Smooth muscle cell (in vitro differentiated cells): ENCODE measurements at regions not wholly inside any gene's neighbourhood (a gene's known extent, or its start where the extent isn't known, plus 50 kb on each side); places are given as distances from the start of the nearest gene placed in this dataset.

Source experiments
- DNase-seq: peaks from one replicate; lab custom pipeline; 2025; ENCODE audit not compliant: unreplicated experiment; lab: John Stamatoyannopoulos, UW
- H2AFZ ChIP-seq: fragments of 200-600 bp; sonication (generic); 2 replicates; pipeline ENCODE4 v1.6.0; 2016; ENCODE audit warnings: antibody characterized with exemption, low read depth, mild to moderate bottlenecking
- H3F3A ChIP-seq: fragments of 200-600 bp; sonication (generic); 2 replicates; pipeline ENCODE4 v1.6.0; 2017; ENCODE audit warnings: antibody characterized with exemption, low read depth
- H3K27ac ChIP-seq: fragments of 200-600 bp; sonication (generic); 2 replicates; pipeline ENCODE4 v1.5.1; 2016; ENCODE audit warnings: low read depth, mild to moderate bottlenecking
- H3K27me3 ChIP-seq: fragments of 200-600 bp; sonication (generic); 2 replicates; pipeline ENCODE4 v1.6.1; 2016; ENCODE audit warnings: low read depth, mild to moderate bottlenecking
- H3K36me3 ChIP-seq: fragments of 200-600 bp; sonication (generic); 2 replicates; pipeline ENCODE4 v1.5.1; 2016; ENCODE audit warnings: low read depth
- H3K4me1 ChIP-seq: fragments of 200-600 bp; sonication (generic); 2 replicates; pipeline ENCODE4 v1.5.1; 2016; ENCODE audit warnings: low read depth
- H3K4me2 ChIP-seq: fragments of 200-600 bp; sonication (generic); 2 replicates; pipeline ENCODE4 v1.6.0; 2016; ENCODE audit warnings: mild to moderate bottlenecking
- H3K4me3 ChIP-seq: fragments of 200-600 bp; sonication (generic); 2 replicates; pipeline ENCODE4 v1.5.1; 2016; ENCODE audit warnings: mild to moderate bottlenecking
- H3K79me2 ChIP-seq: fragments of 200-600 bp; sonication (generic); 2 replicates; pipeline ENCODE4 v1.6.0; 2016; ENCODE audit warnings: low read depth, mild to moderate bottlenecking
- H3K9ac ChIP-seq: fragments of 200-600 bp; sonication (generic); 2 replicates; pipeline ENCODE4 v1.6.0; 2016; ENCODE audit warnings: low read depth
- H3K9me3 ChIP-seq: fragments of 200-600 bp; sonication (generic); replicated peaks from 2 replicates; pipeline ENCODE4 v1.5.1; 2016; ENCODE audit warnings: low read depth
- H4K20me1 ChIP-seq: fragments of 200-600 bp; sonication (generic); 2 replicates; pipeline ENCODE4 v1.6.0; 2016; ENCODE audit warnings: low read depth
- CTCF ChIP-seq: fragments of 200-600 bp; sonication (generic); IDR thresholded peaks from 2 replicates; pipeline ENCODE4 v1.5.1; 2017; ENCODE audit warnings: borderline replicate concordance, mild to moderate bottlenecking, antibody characterized with exemption; ENCODE audit not compliant: insufficient read depth, poor library complexity, severe bottlenecking
- WGBS: methylation state at CpG from one replicate; pipeline ENCODE4 v1.1.7; 2016; ENCODE audit warnings: low lambda C conversion rate; 5-methylcytosine and 5-hydroxymethylcytosine counted together

- DNase-seq: no peak
- Histone ChIP-seq H3K9ac (no peak overlapping the region), H4K20me1 (no peaks in the 10 kb centered on the region)
Measured at GRCh38 chr13:105403086-105403485, 1132.4 kb downstream of the EFNB2 start.

GRCh38 chr13:105395041-105395440 is 1140.4 kb downstream of the EFNB2 start:
- WGBS: 63% methylated on average over 1 of the region's 1 CpG
- Histone ChIP-seq H4K20me1 (no peaks in the 10 kb centered on the region), H3K36me3 (no peaks in the 10 kb centered on the region), H3K4me1 (no peaks in the 10 kb centered on the region), H2AFZ (no peak overlapping the region), H3K9ac (no peak overlapping the region), H3F3A (no peaks in the 10 kb centered on the region), H3K79me2 (no peaks in the 10 kb centered on the region), H3K27ac (no peak overlapping the region), H3K4me3 (no peak overlapping the region), H3K4me2 (no peak overlapping the region), H3K27me3 (no peaks in the 10 kb centered on the region), H3K9me3 (no peaks in the 10 kb centered on the region)
- TF ChIP-seq CTCF: no peak
- DNase-seq: no peak

More at GRCh38 chr13:105403086-105403485, 1132.4 kb downstream of the EFNB2 start:
- no peak for TF ChIP-seq CTCF
- Histone ChIP-seq H3K4me1 (no peaks in the 10 kb centered on the region), H2AFZ (peak overlapping the region; percentile 61), H3K4me3 (no peak overlapping the region), H3K36me3 (no peaks in the 10 kb centered on the region), H3K9me3 (no peaks in the 10 kb centered on the region), H3F3A (no peaks in the 10 kb centered on the region), H3K4me2 (no peak overlapping the region), H3K27ac (peak overlapping the region; percentile 46), H3K79me2 (no peaks in the 10 kb centered on the region), H3K27me3 (no peaks in the 10 kb centered on the region)

- no peaks in the 10 kb centered on the region for H3K36me3 ChIP-seq
- H3K4me1 ChIP-seq: no peaks in the 10 kb centered on the region
- no peaks in the 10 kb centered on the region for H3F3A ChIP-seq
- no peaks in the 10 kb centered on the region for H3K79me2 ChIP-seq
- DNase-seq: no peak
- H3K9me3 ChIP-seq: no peaks in the 10 kb centered on the region
- H3K27me3 ChIP-seq: no peaks in the 10 kb centered on the region
- H3K27ac ChIP-seq: no peak overlapping the region
- WGBS: 90% methylated on average over 2 of the region's 2 CpGs
- H3K9ac ChIP-seq: no peak overlapping the region
- H3K4me2 ChIP-seq: no peak overlapping the region
- TF ChIP-seq CTCF: no peak
- no peaks in the 10 kb centered on the region for H4K20me1 ChIP-seq
- H2AFZ ChIP-seq: peak overlapping the region; percentile 27
- no peak overlapping the region for H3K4me3 ChIP-seq
Measured at GRCh38 chr13:105389373-105389772, 1146.1 kb downstream of the EFNB2 start.

- Histone ChIP-seq H3K9ac (no peak overlapping the region), H2AFZ (no peak overlapping the region), H4K20me1 (no peaks in the 10 kb centered on the region), H3K4me1 (no peaks in the 10 kb centered on the region), H3K9me3 (no peaks in the 10 kb centered on the region), H3K27me3 (no peaks in the 10 kb centered on the region), H3K4me2 (no peak overlapping the region), H3K4me3 (no peak overlapping the region), H3K36me3 (no peaks in the 10 kb centered on the region), H3K27ac (no peak overlapping the region), H3F3A (no peaks in the 10 kb centered on the region), H3K79me2 (no peaks in the 10 kb centered on the region)
- no peak for DNase-seq
- WGBS: 95% methylated on average over 7 of the region's 7 CpGs
- no peak for TF ChIP-seq CTCF
Measured at GRCh38 chr13:105377452-105377851, 1158.0 kb downstream of the EFNB2 start.
